ENCODE measurements at regions not wholly inside any gene's neighbourhood (a gene's known extent, or its start where the extent isn't known, plus 50 kb on each side); places are given as distances from the start of the nearest gene placed in this dataset.
"Not testable (repeated sequence)": the region's sequence is repeated elsewhere in the genome, so short reads cannot be mapped to it uniquely, and the experiment has no call there.

GRCh38 chr22:27240298-27241075, 561.1 kb downstream of the MN1 start:
- no peak for DNase-seq

DNA sequence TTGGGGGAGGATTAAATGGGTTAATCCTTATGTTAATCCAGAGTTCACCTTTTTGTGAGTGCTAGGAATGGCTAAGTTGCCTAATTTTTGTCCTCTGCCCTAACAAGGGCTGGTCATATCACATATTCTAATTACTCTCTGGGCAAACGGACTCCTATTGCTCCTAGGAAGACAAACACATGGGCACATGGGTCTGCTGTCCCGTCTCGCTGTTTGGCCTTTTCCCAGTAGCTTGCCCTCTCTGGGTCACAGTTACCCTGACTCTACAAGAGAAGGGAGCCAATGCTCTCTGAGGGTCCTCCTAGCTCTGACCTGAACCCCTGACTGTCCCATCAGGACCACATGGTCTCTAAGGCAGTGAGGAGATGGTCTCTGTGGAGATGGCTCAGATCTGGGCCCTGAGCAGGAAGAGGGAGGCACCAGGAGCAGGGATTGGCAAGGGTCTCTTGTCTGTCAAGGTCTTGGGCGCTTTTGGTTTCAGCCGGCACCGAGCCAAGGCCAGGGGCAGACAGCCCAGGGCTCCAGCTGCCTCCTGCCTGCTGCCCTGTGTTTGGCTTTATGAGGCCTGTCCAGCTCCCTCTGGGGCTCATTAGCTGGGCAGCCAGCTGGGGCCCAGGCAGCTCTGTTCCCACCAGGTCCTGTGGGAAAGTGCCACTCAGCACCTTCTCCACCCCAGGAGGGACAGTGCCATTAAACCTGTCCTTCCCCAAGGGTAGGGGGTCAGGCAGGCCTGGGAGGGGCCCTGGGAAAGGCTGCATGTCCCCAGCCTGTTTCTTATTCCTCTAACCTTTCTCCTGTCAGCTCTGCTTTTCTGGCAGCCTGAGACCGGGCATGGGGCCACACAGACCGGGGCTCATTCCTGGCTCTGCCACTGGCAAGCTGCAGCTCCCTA, 559.9 kb downstream of the MN1 start:
- DNase-seq = no peak

GRCh38 chr22:27242474-27242873, 559.1 kb downstream of the MN1 start:
- DNase-seq = no peak

DNA sequence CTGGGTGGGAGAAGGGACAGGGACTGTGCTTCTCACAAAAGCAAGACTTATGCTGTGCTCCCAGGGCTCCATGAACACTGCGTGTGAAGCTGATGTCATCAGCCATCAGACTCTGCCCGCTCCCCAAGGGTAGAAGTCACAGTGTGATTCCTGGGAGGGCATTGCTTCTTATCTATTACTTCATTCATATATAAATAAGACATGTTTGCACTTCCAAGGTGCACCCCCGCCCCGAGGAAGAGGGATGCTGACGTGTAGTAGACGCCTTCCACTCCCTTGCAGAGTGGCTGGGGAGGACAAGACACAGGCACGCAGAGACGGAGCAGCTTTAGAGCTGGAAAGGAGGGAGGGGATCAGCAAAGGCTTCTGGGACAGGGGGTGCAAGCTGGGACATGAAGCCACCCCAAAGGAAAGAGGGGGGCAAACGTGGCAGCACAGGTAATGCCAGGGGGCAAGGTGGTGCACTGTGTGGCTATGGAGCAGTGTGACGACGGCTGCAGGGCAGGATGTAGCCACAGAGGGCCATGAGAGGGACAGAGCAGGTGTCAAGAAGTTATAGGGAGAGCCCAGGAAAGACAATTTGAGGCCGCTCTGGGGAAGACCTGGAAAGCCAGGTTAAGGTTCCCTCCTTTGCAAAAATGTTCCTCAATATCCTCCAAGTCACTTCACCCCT, 558.5 kb downstream of the MN1 start:
- DNase-seq = no peak

GRCh38 chr22:27244328-27244727, 557.2 kb downstream of the MN1 start:
- DNase-seq = no peak

- no peak for DNase-seq
Measured at GRCh38 chr22:27245056-27245455, 556.5 kb downstream of the MN1 start.

GRCh38 chr22:27246558-27246957, 555.0 kb downstream of the MN1 start:
- DNase-seq = no peak

GRCh38 chr22:27247701-27248434, 553.7 kb downstream of the MN1 start:
- DNase-seq = no peak

DNA sequence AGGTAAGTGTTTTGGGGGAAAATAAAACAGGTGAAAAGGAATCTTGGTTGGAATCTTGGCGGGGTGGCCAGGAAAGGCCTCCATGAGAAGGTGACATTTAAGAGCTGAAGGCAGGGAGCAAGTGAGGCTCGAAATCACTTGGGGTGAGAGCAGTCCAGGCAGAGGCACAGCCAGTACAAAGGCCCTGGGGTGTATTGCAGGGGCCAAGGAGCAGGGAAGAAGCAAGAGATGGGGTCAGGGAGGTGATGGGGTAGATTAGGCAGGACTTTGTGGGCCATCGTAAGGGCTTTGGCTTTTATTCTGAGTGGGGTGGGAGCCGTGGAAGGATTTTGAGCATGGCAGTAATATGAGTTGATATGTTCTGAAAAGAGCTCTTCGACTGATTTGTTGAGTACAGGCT, 551.1 kb downstream of the MN1 start:
- DNase-seq = no peak

- DNase-seq = no peak
Measured at GRCh38 chr22:27250886-27251285, 550.7 kb downstream of the MN1 start.

GRCh38 chr22:27251563-27251962, 550.0 kb downstream of the MN1 start:
- DNase-seq = no peak

DNA sequence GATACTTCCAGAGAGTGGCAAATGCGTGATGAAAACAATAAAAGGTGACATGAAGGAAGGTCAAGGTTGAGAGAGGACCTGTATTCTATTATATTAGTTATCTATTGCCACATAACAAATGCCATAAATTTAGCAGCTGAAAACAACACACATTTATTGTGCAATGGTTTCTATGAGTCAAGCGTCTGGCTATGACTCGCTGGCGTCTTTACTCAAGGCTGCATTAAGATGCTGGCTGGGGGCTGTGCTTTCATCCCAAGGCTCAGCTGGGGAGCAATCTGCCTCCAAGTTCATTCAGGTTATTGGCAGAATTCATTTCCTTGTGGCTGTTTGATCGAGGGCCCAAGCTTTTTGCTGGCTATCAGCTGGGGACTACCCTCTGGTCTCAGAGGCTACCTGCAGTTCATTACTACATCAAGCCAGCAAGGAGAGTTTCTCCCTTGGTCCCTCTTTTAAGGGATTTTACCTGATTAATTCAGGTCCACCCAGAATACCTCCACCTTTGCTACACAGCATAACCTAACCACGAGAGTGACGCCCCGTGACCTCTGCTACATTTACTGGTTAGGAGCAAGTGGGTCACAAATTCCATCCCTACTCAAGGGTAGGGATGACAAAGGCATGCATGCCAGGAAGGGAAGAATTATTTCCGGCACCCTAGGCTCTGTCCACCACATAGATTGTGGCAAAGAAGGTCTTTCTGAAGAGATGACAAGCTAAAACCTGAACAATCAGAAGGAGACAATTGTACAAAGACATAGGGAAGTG, 549.1 kb downstream of the MN1 start:
- no peak for DNase-seq

DNA sequence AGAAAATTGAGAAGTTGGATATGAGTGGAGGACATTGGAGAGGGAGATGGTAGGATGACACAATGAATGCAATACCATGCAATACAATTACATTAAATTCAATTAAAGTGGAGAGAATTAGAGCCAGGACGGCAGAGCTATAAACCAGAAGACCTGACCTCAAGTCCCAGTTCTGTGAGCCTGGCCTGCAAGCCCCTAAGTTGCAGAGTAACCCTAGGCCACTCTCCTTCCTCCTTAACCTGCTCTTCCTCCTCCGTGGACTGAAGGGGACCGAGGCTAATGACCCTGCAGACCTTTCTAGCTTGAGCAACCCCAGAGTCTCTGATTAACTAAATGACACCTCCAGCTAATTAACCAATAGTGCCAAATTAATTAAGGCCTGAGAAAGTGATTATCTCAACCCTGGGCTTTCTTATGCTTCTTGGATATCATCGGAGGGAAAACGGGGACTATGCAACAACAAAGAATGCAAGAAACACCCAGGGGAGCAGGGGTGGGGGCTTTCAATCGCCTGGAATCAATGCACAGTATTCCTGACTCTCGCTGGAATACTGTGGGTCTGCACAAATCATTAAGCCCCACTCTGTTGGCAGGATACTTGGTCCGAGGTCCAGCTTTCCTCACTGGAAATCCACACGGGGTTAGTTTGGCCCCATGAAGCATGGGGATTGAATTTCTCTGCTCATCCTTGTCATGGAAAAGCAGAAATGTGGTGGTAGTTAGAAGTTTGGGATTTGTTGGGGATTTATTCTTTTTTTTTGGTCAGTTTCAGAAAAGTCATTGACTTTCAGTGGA, 548.3 kb downstream of the MN1 start:
- no peak for DNase-seq

DNA sequence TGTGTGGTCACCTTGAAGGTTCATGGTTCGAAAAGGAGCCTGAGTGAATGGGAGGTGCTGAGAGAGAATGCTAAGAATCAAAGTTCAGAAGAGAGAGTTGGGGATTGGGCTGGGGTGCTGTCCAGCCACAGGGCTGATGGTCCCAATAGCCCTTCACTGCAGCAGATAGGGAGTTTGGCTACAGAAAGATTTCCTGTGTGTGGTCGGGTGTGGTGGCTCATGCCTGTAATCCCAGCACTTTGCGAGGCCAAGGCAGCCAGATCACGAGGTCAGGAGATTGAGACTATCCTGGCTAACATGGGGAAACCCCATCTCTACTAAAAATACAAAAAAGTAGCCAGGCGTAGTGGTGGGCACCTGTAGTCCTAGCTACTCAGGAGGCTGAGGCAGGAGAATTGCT, 547.5 kb downstream of the MN1 start:
- not testable (repeated sequence) for DNase-seq

DNA sequence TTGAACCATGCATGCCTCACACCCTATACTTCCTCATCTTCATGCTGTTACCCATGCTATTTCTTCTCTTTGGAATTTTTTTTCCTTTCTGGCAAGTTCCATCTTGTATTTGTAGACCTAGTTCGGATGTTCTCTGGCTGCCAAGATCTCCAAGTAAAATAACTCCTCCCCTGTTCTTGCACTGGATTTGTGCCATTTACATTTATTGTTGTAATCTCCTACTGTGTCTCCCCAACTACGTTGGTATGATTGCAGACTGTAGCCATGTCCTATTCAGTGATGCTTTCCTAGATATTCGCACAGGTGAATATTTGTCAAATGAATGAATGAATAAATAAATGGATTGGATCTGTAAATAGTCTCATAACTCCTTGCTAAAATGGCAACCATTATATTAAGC, 546.0 kb downstream of the MN1 start:
- DNase-seq = no peak

- no peak for DNase-seq
Measured at GRCh38 chr22:27257987-27258386, 543.6 kb downstream of the MN1 start.

- DNase-seq = no peak
Measured at GRCh38 chr22:27258616-27259172, 542.9 kb downstream of the MN1 start.

DNA sequence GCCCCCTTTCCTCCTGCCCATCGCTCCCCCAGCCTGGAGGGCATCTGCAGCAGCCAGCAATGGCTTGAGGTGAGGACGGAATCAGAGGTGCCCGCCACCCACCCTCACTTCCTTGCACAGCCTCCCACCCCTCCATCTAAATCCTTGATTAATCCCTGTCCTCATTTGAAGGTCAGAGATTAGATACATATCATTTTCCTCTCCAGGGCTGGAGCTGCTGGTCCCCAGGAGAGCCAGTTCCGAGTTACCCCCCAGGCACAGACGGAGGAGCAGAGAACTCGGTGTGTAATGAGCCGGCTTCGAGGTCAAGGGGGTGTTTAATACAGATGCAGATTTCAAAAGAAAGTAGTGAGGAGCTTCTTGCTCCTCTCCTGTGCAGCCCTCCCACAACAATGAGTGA, 542.1 kb downstream of the MN1 start:
- DNase-seq = no peak

GRCh38 chr22:27260087-27260698, 541.4 kb downstream of the MN1 start:
- DNase-seq = no peak

DNA sequence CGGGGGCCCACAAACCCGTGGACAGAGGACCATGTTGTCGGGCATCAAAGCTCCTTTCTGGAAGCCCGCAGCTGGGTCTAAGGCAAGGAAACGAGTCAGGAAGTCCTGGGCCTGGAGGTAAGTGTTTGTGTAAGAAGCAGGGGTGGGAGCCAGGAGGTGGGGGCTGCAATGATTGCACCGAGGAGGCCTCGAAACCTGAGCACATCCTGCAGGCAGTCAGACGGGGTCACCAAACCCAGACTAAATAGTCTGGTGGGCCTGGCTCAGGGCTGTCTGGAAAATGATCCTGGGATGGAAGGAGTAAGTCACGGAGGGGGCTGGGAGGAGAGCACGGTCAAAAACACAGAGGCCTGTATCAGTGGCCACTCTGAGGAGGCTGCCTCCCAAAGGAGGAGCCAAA, 539.2 kb downstream of the MN1 start:
- no peak for DNase-seq

Data from NCI-H2107 (cell line).